Activated CD4-positive, alpha-beta T cell treated with anti-CD3 and anti-CD28 coated beads for 48 hours (primary cell): ENCODE measurements at regions not wholly inside any gene's neighbourhood (a gene's known extent, or its start where the extent isn't known, plus 50 kb on each side); places are given as distances from the start of the nearest gene placed in this dataset.
"Not testable (repeated sequence)": the region's sequence is repeated elsewhere in the genome, so short reads cannot be mapped to it uniquely, and the experiment has no call there.

Source experiments
- DNase-seq: peaks from one replicate; pipeline ENCODE4 v3.0.0-alpha.2; 2020

GRCh38 chr5:136924490-136924889, 559.1 kb upstream of the TRPC7 start:
- no peak for DNase-seq

- no peak for DNase-seq
Observed at GRCh38 chr5:136910625-136911024, 545.3 kb upstream of the TRPC7 start.

DNA sequence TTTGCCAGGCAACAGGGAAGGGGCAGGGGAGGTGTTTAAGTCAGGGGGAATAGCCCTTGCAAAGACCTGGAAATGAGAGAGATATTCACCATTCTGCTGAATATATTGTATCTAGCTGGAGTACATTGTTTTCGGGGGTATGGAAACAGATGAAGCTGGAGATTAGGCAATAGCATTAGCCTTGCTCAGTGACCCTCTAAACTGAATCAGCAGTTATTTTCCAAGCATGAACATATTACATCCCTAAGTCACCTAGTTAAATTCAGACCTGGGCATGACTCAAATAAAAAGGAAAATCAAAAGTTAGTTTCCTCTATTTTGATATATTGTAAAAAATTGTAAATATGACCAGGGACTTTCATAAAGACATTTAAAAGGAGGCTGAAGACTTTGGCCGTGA, 544.6 kb upstream of the TRPC7 start:
- no peak for DNase-seq

DNA sequence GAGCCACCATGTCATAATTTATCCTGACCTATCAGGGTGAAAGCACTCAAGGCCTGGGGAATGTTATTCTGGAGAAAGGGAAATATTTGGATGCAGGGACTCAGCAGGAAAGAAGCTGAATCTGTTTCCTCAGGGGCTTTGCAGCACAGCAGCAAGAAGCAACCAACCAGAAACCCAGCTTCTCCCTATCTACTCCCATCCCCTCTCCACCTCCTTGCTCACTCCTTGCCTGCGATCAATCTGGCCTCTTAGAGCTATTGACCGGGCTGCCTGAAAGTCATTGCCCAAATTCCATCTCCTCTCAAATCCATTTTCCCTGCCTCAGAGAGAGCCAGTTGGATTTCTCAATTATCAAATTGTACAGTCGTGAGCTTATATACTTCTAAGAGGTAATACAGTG, 542.0 kb upstream of the TRPC7 start:
- no peak for DNase-seq

DNA sequence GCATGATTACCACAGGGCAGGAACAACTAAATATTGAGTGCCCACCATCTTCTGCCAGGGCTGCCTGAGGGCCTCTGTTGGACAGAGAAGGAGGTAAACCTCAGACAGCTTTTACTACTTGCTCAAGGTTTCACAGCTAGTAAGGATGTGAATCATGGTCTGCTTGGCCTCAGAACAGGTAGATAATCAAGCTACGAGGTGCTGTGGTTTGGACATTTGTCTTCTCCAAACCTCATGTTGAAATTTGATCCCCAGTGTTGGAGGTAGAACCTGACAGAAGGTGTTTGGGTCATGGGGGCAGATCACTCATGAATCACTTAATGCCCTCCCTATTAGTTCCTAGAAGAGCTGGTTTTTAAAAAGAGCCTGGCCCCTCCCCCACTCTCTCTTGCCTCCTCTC, 541.2 kb upstream of the TRPC7 start:
- DNase-seq, result no peak

DNA sequence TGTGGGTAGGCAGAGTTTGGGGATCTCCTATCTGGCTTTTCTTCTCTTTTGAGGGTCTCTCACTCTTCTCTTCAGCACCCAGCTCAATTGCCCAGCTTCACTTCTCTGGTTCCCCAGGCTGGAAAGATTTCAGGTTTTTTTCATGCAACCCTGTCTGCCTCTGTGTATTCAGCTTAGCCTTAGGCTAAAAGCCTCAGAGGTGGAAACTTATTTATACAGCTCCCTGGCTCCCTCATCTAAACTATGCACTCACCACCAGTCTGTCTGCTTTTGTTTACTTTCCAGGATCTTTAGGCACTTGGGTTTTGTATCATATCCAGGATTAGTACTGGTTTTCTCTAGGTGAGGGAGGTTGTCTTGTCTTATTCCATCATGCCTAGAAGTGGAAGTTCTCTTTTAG, 540.2 kb upstream of the TRPC7 start:
- DNase-seq, result no peak

GRCh38 chr5:136894070-136894469, 528.7 kb upstream of the TRPC7 start:
- DNase-seq, result no peak

- DNase-seq, result no peak
Observed at GRCh38 chr5:136892000-136892399, 526.7 kb upstream of the TRPC7 start.

DNA sequence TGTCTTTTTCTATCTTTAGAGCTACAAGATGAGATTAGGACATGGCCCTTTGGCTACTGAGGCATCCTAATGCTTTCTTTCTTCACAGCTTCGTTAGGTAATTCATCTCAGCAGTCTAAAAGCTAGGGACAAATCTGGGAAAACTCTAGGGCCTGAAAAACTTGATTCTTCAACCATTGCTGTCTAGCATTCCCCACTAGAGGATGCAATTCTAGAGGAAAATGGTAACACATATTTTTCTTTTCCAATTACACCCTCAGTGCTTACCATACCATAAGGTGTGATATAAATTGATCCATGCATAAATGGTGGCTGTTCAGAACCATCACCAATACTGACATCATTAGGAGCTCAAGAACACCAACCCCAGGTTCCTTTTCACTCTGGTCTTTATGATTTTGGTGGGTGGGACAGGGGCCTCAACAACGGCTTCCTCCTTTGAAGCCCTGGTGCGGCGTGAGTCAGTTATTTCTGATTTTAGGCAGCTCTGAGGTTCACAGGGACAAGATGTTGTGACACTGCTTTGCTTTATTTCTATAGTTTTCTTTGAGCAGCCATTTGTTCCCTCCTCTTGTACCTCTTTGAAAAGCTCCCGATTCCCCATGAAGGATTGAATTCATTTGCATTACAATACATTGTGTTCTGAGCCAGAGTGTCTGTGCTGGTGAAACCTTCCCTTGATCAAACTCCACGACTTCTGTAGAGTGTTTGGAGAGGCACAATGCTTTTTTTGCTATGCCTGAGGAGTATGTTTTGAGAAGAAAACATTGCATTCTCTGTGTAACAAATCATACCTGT, 526.0 kb upstream of the TRPC7 start:
- no peak for DNase-seq

DNA sequence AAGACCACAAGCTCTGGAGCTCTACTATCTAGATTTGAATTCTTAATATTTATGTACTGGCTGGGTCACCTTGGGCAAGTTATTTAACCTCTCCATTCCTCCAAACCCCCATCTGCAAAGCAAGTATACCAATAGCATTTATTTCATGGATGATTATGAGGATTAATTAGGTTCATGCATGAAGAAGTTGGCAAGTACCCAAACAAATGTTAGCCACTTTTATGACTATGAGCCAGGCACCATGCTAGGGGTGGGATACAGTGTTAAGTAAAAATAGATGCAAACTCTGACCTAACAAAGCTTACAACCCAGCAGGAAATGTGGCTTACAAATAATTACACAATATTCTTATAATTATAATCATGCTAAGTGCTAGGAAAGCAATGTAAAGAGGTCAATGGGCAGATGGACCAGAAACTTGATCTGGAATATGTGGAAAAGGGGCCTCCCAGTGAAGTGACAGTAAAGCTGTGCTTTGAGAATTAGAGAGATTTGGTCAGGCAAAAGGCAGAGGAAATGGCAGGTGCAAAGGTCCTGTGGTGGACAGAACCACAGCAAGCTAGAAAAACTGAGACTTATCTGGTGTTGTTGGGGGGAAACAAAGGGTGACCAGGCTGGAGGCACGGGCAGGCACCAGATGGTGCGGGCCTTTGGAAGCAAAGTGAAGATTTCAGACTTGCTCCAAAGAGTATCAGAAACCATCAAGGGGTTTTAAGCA, 525.2 kb upstream of the TRPC7 start:
- no peak for DNase-seq

- DNase-seq, result no peak
Observed at GRCh38 chr5:136886608-136887007, 521.3 kb upstream of the TRPC7 start.

- no peak for DNase-seq
Observed at GRCh38 chr5:136864960-136865359, 499.6 kb upstream of the TRPC7 start.

GRCh38 chr5:136856648-136857047, 491.3 kb upstream of the TRPC7 start:
- no peak for DNase-seq

- DNase-seq, result no peak
Observed at GRCh38 chr5:136853971-136854370, 488.6 kb upstream of the TRPC7 start.

DNA sequence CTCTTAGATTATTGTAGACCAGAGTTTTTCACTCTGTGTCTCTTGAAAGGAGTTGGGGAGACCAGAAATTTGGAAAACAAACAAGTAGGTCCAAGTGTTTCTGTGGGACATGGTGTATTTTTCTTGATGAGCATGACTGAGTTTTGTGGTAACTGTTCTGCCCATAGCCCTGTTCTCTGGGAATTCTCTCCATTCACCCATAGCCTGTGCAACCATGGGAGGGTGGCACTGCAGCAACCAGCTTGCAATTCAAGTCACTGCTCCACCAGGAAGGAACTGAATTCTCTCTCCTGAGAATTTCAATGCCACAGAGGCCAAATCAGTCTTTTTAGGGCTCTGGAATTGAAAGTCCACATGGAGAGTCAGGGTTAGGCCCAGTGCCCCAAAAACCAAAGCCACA, 475.3 kb upstream of the TRPC7 start:
- no peak for DNase-seq

GRCh38 chr5:136836093-136836492, 470.7 kb upstream of the TRPC7 start:
- DNase-seq, result no peak

DNA sequence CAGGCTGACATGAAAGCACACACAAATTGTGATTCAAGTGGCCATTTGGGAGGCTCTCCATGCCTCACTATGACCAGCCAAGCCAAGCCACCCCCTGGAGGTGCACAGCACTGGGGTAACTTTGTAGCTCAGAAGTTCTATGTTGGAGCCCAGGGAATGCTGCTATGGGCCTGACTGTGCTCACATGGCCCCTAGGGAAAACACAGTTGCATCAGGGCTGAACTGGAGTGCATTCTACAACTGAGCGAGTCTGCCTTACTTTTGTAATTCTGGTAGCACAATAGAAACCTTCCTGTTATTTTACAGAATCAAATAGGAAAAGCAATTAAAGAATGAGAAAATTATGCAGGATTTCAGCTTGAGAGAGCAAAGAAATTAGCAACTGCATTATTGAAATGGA, 455.5 kb upstream of the TRPC7 start:
- no peak for DNase-seq

- DNase-seq, result no peak
Observed at GRCh38 chr5:136819526-136820302, 454.4 kb upstream of the TRPC7 start.

GRCh38 chr5:136816327-136816726, 451.0 kb upstream of the TRPC7 start:
- DNase-seq, result no peak

- DNase-seq, result no peak
Observed at GRCh38 chr5:136814619-136815378, 449.5 kb upstream of the TRPC7 start.

DNA sequence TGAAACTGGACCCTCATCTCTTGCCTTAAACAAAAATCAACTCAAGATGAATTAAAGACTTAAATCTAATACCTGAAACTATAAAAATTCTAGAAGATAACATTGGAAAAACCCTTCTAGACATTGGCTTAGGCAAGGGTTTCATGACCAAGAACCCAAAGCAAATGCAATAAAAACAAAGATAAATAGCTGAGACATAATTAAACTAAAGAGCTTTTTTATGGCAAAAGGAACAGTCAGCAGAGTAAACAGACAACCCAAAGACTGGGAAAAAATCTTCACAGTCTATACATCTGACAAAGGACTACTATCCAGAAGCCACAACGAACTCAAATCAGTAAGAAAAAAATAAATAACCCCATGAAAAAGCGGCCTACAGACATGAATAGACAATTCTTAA, 446.9 kb upstream of the TRPC7 start:
- not testable (repeated sequence) for DNase-seq

DNA sequence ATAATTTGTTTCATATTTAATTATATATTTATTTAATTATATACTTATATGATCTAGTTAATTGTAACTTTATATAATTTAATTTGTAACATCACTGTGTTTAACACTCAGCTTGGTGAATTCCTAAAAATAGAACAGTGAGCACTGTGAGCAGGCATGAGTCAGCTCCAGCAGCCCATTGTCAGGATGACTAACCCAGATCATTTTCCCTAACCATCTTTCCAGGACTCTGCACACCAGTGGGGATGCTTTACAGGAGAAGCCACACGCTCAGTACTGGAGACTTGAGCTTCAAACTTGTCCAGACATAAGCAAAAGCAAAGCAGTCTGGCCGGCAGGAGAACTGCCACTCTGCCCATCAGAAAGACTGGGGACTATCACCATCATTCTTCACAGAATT, 446.2 kb upstream of the TRPC7 start:
- no peak for DNase-seq

DNA sequence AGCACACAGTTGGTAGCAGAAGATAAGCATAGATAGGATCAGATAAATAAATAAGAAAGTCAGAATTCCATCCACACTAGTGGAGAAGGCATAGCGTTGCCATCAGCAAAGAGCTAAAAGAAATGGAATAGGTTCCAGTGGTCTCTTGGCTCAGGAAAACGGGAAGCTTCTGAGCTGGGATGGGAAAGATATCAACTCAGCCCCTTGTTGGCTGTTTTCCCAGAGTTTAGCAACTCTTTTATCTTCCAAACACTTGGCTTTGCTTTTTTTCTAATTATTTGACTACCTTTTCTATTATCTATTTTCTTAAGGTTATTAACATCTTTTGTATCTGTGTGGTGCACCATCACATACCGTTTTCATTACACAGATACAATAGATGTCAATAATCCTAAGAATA, 445.7 kb upstream of the TRPC7 start:
- no peak for DNase-seq
